Stomach (tissue), 4 donors: ENCODE measurements at regions not wholly inside any gene's neighbourhood (a gene's known extent, or its start where the extent isn't known, plus 50 kb on each side); places are given as distances from the start of the nearest gene placed in this dataset.

ENCODE experiments used
- EP300 ChIP-seq: sonication (generic); formaldehyde crosslinking; IDR thresholded peaks from one replicate; pipeline ENCODE4 v1.6.1; 2017; ENCODE audit warnings: antibody characterized with exemption
- POLR2A ChIP-seq, 4 donors: fragments of 450-650 bp; IDR thresholded peaks; one replicate each; pipeline ENCODE4 v1.6.1; 2016; ENCODE audit warnings: antibody characterized with exemption in 4 of 4, control low read depth in 2 of 4, mild to moderate bottlenecking in 1 of 4, moderate library complexity in 1 of 4
- TF ChIP-seq, protein P1 (sequence below), 7 experiments: fragments of 450-650 bp in 4 of 7; fragments of 200-600 bp in 3 of 7; sonication (generic) in 3 of 7; IDR thresholded peaks; one replicate each; pipeline ENCODE4 v1.5.1; 2016 to 2019; ENCODE audit warnings: antibody characterized with exemption in 7 of 7, control low read depth in 2 of 7, mild to moderate bottlenecking in 1 of 7

DNA sequence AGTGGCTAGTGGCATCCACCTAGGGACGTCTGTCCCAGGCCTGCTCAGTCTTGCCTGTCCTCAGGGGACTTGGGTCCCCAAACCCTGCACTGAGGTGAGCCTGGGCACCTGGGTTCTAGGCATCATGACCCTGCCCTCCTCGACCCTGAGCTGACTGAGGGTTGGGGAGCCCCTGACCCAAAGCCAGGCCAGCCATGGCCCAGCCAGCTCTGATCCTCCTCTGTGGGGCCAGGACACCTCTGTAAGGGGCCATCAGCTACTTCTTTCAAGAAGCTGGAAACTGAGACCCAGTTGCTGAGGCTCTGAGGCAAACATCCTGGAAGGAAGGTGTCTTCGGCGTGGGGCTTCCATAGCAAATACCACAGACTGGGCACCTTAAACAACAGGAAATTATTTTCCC is 329.3 kb downstream of the QKI start:
- TF ChIP-seq, protein P1, sequence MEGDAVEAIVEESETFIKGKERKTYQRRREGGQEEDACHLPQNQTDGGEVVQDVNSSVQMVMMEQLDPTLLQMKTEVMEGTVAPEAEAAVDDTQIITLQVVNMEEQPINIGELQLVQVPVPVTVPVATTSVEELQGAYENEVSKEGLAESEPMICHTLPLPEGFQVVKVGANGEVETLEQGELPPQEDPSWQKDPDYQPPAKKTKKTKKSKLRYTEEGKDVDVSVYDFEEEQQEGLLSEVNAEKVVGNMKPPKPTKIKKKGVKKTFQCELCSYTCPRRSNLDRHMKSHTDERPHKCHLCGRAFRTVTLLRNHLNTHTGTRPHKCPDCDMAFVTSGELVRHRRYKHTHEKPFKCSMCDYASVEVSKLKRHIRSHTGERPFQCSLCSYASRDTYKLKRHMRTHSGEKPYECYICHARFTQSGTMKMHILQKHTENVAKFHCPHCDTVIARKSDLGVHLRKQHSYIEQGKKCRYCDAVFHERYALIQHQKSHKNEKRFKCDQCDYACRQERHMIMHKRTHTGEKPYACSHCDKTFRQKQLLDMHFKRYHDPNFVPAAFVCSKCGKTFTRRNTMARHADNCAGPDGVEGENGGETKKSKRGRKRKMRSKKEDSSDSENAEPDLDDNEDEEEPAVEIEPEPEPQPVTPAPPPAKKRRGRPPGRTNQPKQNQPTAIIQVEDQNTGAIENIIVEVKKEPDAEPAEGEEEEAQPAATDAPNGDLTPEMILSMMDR (IDR thresholded peaks at IDR 0.05), result no peak
- no peak for TF ChIP-seq POLR2A (IDR thresholded peaks at IDR 0.05)
- TF ChIP-seq EP300, result no peak
